ENCODE measurements at regions not wholly inside any gene's neighbourhood (a gene's known extent, or its start where the extent isn't known, plus 50 kb on each side); places are given as distances from the start of the nearest gene placed in this dataset.

DNA sequence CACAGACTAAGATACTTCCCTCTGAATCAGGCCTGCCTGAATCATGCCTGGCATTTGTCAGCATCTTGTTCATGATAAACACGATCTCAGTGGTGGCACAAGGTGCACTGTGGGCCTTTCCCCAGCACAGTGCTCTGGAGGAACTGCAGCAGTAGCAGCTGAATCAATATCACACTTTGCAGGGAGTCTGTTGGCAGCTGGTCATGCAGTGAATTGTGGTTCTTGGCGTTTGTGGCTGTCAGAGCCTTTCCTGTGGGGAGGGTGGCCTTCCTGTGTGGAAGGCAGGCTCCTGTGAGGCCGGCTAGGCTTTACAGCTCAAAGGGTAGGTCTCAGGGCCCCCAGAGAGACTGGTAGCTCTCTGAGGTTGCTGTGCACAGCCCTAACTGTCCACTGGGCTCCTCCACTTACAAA, 54.4 kb upstream of the TLE3 start:
- Histone ChIP-seq H3K9me3 (replicated peaks; ENCODE audit: control insufficient read depth, insufficient read depth, low read depth, low read length) (no peaks in the 10 kb centered on the region), H3K36me3 (ENCODE audit: control insufficient read depth, insufficient read depth, low read length) (no peaks in the 10 kb centered on the region), H3K4me3 (no peak overlapping the region), H3K79me2 (ENCODE audit: control insufficient read depth, insufficient read depth, low read length) (no peaks in the 10 kb centered on the region), H3K27ac (ENCODE audit: extremely low read depth, low read depth, low read length) (no peak overlapping the region), H4K20me1 (replicated peaks; ENCODE audit: control insufficient read depth, insufficient read depth, low read length) (no peaks in the 10 kb centered on the region; the same call in 1 of the 2 replicates), H2AFZ (ENCODE audit: low read depth, low read length) (no peak overlapping the region), H3K9ac (ENCODE audit: insufficient read depth in 1 of 2, low read depth in 2 of 2, low read length in 2 of 2) (no peak overlapping the region), H3K27me3 (ENCODE audit: control insufficient read depth in 2 of 2, insufficient read depth in 2 of 2, low read length in 2 of 2) (peaks cover 29 to 41% of the 10 kb centered on the region in 2 experiments), H3K9me1 (ENCODE audit: control insufficient read depth, insufficient read depth, low read length) (no peaks in the 10 kb centered on the region), H3K4me1 (replicated peaks in 1 of 2; ENCODE audit: control insufficient read depth in 2 of 2, insufficient read depth in 2 of 2, low read length in 2 of 2) (peaks cover 5% of the 10 kb centered on the region in 2 experiments; a peak in 3 of 5 replicates), H3K4me2 (ENCODE audit: insufficient read depth, low read length) (no peak overlapping the region)
- ChIA-PET POLR2A (no interaction called here), CTCF (ENCODE audit: low intra/inter-chr PET ratio) (no interaction called here)
- ATAC-seq (no peak), FAIRE-seq (no peak), DNase-seq (ENCODE audit: extremely low read depth in 1 of 4, low spot score in 3 of 4) (no peak)
- WGBS (ENCODE audit: insufficient coverage, low coverage, missing lambda C conversion rate): 0% methylated on average over 3 of the region's 3 CpGs
- in situ Hi-C loops (cut with MboI) (no loop called here), intact Hi-C loops (cut with micrococcal nuclease) (no loop called here)
- no TSS peak for BruUV-seq (replicated peaks)
- TF ChIP-seq, protein P1, sequence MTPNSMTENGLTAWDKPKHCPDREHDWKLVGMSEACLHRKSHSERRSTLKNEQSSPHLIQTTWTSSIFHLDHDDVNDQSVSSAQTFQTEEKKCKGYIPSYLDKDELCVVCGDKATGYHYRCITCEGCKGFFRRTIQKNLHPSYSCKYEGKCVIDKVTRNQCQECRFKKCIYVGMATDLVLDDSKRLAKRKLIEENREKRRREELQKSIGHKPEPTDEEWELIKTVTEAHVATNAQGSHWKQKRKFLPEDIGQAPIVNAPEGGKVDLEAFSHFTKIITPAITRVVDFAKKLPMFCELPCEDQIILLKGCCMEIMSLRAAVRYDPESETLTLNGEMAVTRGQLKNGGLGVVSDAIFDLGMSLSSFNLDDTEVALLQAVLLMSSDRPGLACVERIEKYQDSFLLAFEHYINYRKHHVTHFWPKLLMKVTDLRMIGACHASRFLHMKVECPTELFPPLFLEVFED (CRISPR knock-in tag; conservative IDR thresholded peaks at IDR 0.05): no peak
- TF ChIP-seq, protein P2, sequence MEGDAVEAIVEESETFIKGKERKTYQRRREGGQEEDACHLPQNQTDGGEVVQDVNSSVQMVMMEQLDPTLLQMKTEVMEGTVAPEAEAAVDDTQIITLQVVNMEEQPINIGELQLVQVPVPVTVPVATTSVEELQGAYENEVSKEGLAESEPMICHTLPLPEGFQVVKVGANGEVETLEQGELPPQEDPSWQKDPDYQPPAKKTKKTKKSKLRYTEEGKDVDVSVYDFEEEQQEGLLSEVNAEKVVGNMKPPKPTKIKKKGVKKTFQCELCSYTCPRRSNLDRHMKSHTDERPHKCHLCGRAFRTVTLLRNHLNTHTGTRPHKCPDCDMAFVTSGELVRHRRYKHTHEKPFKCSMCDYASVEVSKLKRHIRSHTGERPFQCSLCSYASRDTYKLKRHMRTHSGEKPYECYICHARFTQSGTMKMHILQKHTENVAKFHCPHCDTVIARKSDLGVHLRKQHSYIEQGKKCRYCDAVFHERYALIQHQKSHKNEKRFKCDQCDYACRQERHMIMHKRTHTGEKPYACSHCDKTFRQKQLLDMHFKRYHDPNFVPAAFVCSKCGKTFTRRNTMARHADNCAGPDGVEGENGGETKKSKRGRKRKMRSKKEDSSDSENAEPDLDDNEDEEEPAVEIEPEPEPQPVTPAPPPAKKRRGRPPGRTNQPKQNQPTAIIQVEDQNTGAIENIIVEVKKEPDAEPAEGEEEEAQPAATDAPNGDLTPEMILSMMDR (IDR thresholded peaks at IDR 0.05 in 2 of 3, conservative IDR thresholded peaks at IDR 0.05 in 1 of 3; ENCODE audit: insufficient read depth in 2 of 3, low read depth in 1 of 3, low read length in 3 of 3): no peak
- TF ChIP-seq HNRNPK (IDR thresholded peaks at IDR 0.05; ENCODE audit: low read depth, low read length, poor library complexity, severe bottlenecking) (no peak), SREBF1 (IDR thresholded peaks at IDR 0.05; ENCODE audit: borderline replicate concordance, low read depth, low read length) (no peak), CREBBP (IDR thresholded peaks at IDR 0.05; ENCODE audit: low read depth, low read length) (no peak), PATZ1 (CRISPR knock-in tag; IDR thresholded peaks at IDR 0.05; ENCODE audit: borderline replicate concordance) (no peak), PBX2 (CRISPR knock-in tag; IDR thresholded peaks at IDR 0.05; ENCODE audit: low read depth) (no peak), PBX2 (tag; conservative IDR thresholded peaks at IDR 0.05; ENCODE audit: low read depth) (no peak)
- TF ChIP-seq, protein P3, sequence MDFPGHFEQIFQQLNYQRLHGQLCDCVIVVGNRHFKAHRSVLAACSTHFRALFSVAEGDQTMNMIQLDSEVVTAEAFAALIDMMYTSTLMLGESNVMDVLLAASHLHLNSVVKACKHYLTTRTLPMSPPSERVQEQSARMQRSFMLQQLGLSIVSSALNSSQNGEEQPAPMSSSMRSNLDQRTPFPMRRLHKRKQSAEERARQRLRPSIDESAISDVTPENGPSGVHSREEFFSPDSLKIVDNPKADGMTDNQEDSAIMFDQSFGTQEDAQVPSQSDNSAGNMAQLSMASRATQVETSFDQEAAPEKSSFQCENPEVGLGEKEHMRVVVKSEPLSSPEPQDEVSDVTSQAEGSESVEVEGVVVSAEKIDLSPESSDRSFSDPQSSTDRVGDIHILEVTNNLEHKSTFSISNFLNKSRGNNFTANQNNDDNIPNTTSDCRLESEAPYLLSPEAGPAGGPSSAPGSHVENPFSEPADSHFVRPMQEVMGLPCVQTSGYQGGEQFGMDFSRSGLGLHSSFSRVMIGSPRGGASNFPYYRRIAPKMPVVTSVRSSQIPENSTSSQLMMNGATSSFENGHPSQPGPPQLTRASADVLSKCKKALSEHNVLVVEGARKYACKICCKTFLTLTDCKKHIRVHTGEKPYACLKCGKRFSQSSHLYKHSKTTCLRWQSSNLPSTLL (IDR thresholded peaks at IDR 0.05): no peak
- TF ChIP-seq, protein P4, sequence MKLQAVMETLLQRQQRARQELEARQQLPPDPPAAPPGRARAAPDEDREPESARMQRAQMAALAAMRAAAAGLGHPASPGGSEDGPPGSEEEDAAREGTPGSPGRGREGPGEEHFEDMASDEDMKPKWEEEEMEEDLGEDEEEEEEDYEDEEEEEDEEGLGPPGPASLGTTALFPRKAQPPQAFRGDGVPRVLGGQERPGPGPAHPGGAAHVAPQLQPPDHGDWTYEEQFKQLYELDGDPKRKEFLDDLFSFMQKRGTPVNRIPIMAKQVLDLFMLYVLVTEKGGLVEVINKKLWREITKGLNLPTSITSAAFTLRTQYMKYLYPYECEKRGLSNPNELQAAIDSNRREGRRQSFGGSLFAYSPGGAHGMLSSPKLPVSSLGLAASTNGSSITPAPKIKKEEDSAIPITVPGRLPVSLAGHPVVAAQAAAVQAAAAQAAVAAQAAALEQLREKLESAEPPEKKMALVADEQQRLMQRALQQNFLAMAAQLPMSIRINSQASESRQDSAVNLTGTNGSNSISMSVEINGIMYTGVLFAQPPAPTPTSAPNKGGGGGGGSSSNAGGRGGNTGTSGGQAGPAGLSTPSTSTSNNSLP (IDR thresholded peaks at IDR 0.05; ENCODE audit: borderline replicate concordance, low read depth, low read length): no peak
